ENCODE measurements at regions not wholly inside any gene's neighbourhood (a gene's known extent, or its start where the extent isn't known, plus 50 kb on each side); places are given as distances from the start of the nearest gene placed in this dataset.

DNA sequence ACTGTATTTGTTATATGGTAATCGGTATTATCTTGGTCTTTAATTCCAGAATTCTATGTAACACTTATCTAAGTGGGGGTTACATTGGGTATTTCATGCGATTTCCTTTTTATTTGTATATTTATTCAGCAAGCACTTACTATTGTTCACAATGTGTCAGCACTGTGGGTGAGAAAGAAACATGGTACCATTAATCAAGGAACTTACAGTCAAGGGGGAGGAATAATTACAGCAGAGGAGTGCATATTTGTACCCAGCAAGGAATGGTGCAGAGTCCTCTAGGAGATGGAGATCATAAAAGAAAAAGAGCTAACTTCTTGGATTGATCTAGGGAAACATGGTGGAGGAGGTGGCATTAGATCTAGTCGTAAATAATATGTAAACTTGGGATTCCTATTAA lies 117.0 kb upstream of the KCNJ16 start:
- DNase-seq: no peak

GRCh38 chr17:69959283-69959682 lies 115.7 kb upstream of the KCNJ16 start:
- DNase-seq: no peak

DNA sequence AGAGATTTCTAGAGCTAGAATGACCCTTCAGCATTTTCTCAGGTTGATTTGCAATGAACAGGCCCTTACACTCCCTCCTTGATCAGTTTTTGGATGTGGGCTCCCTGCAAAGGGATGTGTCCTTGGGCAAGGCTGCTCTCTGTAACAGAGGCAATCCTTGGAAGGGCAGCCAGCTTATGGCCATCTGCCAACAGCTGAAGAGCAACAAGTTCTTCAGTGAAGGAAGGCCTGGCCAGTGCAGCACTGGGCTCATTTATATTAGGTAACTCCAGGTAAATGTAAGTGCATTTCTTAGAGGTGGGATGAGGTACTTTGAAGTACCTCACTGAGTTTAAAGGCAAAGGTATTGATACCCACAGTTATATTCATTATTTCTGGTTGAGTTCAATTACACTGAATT lies 114.3 kb upstream of the KCNJ16 start:
- no peak for DNase-seq

- no peak for DNase-seq
Observed at GRCh38 chr17:69961501-69962145, 113.4 kb upstream of the KCNJ16 start.

- DNase-seq: no peak
Observed at GRCh38 chr17:69962436-69962995, 112.5 kb upstream of the KCNJ16 start.

- no peak for DNase-seq
Observed at GRCh38 chr17:69967910-69968411, 107.1 kb upstream of the KCNJ16 start.

GRCh38 chr17:69969897-69970296 lies 105.1 kb upstream of the KCNJ16 start:
- DNase-seq: no peak

DNA sequence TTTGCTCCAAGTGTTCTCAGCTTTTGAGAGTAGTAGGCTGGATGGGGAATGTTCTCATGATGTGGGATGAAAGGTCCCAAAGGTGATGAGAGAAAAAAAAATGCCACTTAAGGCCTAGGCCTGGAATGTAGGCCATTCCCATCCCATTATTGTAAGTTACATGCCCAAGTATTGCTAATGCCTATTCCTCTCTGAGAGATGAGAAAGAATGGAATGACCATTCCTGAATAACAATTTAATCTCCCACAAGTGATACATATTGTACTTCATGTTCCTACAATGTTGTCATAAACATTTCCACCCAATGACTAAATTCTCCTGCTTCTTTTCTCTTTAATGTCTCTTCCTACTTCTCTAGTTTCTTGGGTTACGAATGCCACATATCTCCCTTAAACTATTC lies 102.8 kb upstream of the KCNJ16 start:
- DNase-seq: no peak

- no peak for DNase-seq
Observed at GRCh38 chr17:69975808-69976207, 99.2 kb upstream of the KCNJ16 start.

- no peak for DNase-seq
Observed at GRCh38 chr17:69978056-69978646, 96.9 kb upstream of the KCNJ16 start.

DNA sequence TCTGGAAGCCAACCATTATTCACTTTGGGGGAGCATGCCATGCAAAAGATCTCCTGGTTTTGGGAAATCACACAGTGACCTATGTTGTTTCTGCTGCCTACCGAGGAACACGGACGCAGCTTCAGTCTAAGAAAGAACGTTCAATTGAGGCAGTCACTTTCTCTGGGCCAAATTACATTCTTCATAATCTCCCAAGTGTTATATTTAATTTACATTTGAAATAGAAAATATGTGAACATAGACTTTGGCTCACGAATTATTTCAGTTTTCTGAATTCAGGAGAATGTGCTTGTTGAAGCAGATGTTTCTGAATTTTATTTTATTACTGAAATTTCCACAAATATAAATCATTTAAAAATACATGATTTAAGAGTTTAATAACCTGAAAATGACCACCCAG lies 93.6 kb upstream of the KCNJ16 start:
- no peak for DNase-seq

- no peak for DNase-seq
Observed at GRCh38 chr17:69995476-69995875, 79.5 kb upstream of the KCNJ16 start.

GRCh38 chr17:69997332-69997731 lies 77.7 kb upstream of the KCNJ16 start:
- DNase-seq: no peak

DNA sequence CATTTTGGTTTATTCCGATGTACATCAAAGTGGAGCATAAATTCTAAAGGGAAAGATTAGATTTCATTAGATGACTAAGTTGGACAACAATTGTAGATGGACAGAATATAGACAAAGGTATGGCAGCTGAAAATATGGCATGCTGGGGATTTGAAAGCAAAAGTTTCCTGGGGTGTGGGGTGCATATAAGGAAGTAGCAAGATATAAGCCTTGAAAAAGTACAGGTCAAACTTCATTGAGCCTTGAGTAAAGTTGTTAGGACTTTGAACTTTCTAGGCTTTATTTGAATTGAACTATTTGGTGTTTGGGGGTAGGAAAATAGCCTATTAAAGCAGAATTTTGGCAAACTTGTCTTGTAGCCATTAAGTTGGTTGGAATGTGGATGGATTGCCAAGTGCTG lies 75.8 kb upstream of the KCNJ16 start:
- no peak for DNase-seq

DNA sequence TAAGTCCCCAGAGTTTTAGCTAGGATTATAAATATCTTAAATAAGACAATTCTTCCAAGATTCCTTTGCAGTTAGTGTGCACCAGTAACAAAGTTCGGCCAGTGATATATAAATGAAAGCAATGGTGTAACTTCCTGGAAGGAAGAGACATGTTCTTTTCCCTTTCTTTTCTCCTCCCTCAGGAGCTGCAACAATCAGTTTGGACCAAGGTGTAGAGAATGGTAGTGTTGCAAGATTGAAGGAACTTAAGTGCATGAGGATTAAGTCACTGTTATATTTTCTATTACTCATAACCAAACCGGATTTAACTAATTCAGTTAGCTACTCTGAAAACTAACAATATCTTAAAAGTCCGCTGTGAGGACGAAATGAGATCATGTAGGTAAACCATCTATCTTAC lies 68.9 kb upstream of the KCNJ16 start:
- DNase-seq: no peak

DNA sequence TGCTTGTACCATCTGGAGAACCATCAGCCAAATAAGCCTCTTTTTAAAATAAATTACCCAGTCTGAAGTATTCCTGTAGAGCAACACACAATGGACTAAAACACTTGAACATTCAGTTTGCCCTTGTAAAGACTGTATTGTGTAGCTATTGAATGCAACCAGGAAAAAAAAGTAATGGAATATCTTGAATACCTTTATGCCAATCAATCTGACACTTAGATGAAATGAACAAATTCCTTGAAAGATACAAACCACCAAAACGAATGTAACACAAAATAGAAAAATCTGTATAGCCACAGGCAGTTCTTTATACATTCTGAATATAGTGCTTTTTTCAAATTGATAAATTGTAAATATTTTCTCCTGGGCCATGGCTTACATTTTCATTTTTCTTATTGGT lies 63.3 kb upstream of the KCNJ16 start:
- DNase-seq: no peak

GRCh38 chr17:70013911-70014310 lies 61.1 kb upstream of the KCNJ16 start:
- no peak for DNase-seq

DNA sequence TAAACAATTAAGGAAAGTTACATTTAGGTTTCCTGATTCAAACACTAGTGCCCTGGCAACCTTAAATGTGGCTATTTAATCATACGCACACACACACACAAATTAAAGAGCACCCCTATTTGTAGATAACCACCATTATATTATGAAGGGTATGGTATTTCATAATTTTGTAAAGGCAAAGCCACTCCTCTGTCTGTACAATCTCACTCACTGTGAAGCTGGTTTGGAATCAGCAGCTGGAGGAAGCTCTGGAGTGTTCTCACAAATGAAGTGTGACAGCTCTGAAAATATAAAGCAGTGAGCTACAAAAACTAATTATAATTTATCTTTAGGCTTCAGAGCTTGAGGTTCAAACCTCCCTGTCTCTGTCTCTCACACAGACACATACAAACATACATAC lies 57.9 kb upstream of the KCNJ16 start:
- DNase-seq: no peak

DNA sequence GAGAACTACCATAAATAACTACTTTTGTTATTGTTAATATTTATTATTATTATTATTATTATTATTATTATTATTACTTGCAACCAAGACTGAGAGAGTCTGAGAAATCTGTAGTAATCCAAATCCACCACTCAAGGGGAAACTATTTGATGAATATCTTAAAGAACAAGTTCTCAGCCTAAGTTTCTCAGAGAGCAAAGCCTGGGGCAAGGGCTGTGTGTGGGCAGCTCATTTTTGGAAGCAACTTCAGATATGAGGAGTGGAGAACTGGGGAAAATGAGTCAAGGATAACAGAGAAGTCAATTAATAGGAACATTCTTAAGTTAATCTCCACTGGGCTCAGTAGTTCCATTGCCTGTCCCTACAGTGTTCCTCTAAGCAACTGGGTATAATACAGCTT lies 57.1 kb upstream of the KCNJ16 start:
- DNase-seq: no peak

- no peak for DNase-seq
Observed at GRCh38 chr17:70021726-70022125, 53.3 kb upstream of the KCNJ16 start.

DNA sequence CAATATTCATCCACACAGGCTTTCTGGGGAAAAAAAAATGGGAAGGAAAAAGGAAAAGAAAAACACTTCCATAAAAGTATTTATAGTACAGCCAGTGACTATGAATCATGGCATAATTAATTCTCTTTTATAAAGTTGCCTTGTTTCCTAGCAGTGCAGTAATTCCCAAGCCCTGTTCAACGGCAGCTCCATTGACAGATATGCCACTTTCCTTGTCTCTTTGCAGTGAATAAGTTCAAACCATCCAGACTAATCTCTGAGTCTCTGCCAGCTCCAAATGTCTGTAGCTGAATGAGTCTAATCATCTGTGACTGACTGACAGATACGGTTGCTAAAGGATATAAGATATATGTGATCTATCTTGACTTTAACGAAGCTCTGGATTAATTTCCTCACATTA lies 52.9 kb upstream of the KCNJ16 start:
- no peak for DNase-seq

GRCh38 chr17:70024253-70024652 lies 50.8 kb upstream of the KCNJ16 start:
- DNase-seq: no peak
